A549 (cell line): ENCODE measurements at regions not wholly inside any gene's neighbourhood (a gene's known extent, or its start where the extent isn't known, plus 50 kb on each side); places are given as distances from the start of the nearest gene placed in this dataset.
"Not testable (repeated sequence)": the region's sequence is repeated elsewhere in the genome, so short reads cannot be mapped to it uniquely, and the experiment has no call there.

Experiments used
- ATAC-seq, 2 experiments: fragments of 200-7000 bp in 1 of 2; fragments of >200 bp in 1 of 2; cut with Nextera tagmentation in 1 of 2; cut with Tn5 transposase in 1 of 2; 3 replicates each; pipeline versions ENCODE4 v1.8.0 to v1.9.1; 2018 to 2020; ENCODE audit warnings: mild to moderate bottlenecking in 1 of 2, moderate library complexity in 1 of 2
- CTCF ChIA-PET: fragments of 300-600 bp; sonication (Branson Sonifier 250); formaldehyde crosslinking; extraction: SDS; loops from one replicate; lab custom pipeline; 2021; ENCODE audit warnings: antibody characterized with exemption, inconsistent platforms; lab: Yijun Ruan, JAX
- POLR2A ChIA-PET: fragments of 350-600 bp; formaldehyde crosslinking; extraction: SDS; loops from one replicate; lab custom pipeline; 2021; ENCODE audit warnings: antibody characterized with exemption, inconsistent platforms; lab: Yijun Ruan, JAX
- DNase-seq, 2 experiments: peaks; one replicate each; pipeline versions ENCODE4 v3.0.0 to v3.0.0-alpha.2; 2011 to 2016; ENCODE audit warnings: low read depth in 1 of 2, low spot score in 1 of 2
- FAIRE-seq: peaks from 2 replicates; lab custom pipeline; 2011; peaks lifted over from hg19 to GRCh38; lab: Jason Lieb, UNC
- H3K27ac ChIP-seq, 2 experiments: fragments of >200 bp; sonication (Bioruptor Twin); formaldehyde crosslinking; 3 replicates each; pipeline ENCODE4 v1.5.1; 2016 to 2017
- H3K4me1 ChIP-seq: fragments of >200 bp; sonication (Bioruptor Twin); formaldehyde crosslinking; 3 replicates; pipeline ENCODE4 v1.6.1; 2016
- H3K4me2 ChIP-seq: fragments of >200 bp; sonication (Bioruptor Twin); formaldehyde crosslinking; 3 replicates; pipeline ENCODE4 v1.6.1; 2016
- H3K4me3 ChIP-seq: fragments of >200 bp; sonication (Bioruptor Twin); formaldehyde crosslinking; 3 replicates; pipeline ENCODE4 v1.5.1; 2016
- H3K9me3 ChIP-seq: fragments of >200 bp; sonication (Bioruptor Twin); formaldehyde crosslinking; 3 replicates; pipeline ENCODE4 v1.6.1; 2016
- EHF ChIP-seq: fragments of 250-450 bp; sonication (Bioruptor Pico); IDR thresholded peaks from 2 replicates; pipeline ENCODE4 v1.5.0; 2020; ENCODE audit warnings: mild to moderate bottlenecking
- FOSB ChIP-seq: fragments of 250-450 bp; sonication (Bioruptor Pico); IDR thresholded peaks from 2 replicates; pipeline ENCODE4 v1.5.0; 2020; ENCODE audit warnings: mild to moderate bottlenecking, moderate library complexity
- GATA3 ChIP-seq: IDR thresholded peaks from 2 replicates; pipeline ENCODE4 v1.6.1; 2012; ENCODE audit warnings: borderline replicate concordance
- HEYL ChIP-seq: fragments of 250-450 bp; sonication (Bioruptor Pico); IDR thresholded peaks from 2 replicates; pipeline ENCODE4 v1.8.0; 2021; ENCODE audit warnings: mild to moderate bottlenecking, moderate library complexity
- HOXB13 ChIP-seq: fragments of 250-450 bp; sonication (Bioruptor Pico); IDR thresholded peaks from 2 replicates; pipeline ENCODE4 v1.5.0; 2020; ENCODE audit warnings: low read depth, mild to moderate bottlenecking, moderate library complexity
- HOXB5 ChIP-seq: fragments of 250-450 bp; sonication (Bioruptor Pico); IDR thresholded peaks from 2 replicates; pipeline ENCODE4 v1.5.0; 2020; ENCODE audit warnings: mild to moderate bottlenecking, moderate library complexity
- JUN ChIP-seq, 2 experiments: fragments of >200 bp; sonication (Bioruptor Twin); formaldehyde crosslinking; IDR thresholded peaks; 2 replicates in 1 of 2; 3 replicates in 1 of 2; pipeline ENCODE4 v1.6.1; 2016 to 2017
- MAFK ChIP-seq: fragments of 450-650 bp; IDR thresholded peaks from 2 replicates; pipeline ENCODE4 v1.6.1; 2014; ENCODE audit not compliant: partially characterized antibody
- RAD21 ChIP-seq, 2 experiments: fragments of >200 bp in 1 of 2; sonication (Bioruptor Twin) in 1 of 2; formaldehyde crosslinking in 1 of 2; IDR thresholded peaks in 1 of 2; conservative IDR thresholded peaks in 1 of 2; 2 replicates in 1 of 2; 3 replicates in 1 of 2; pipeline ENCODE4 v1.6.1; 2012 to 2018; ENCODE audit warnings: inconsistent platforms in 1 of 2
- RARB ChIP-seq: fragments of 250-450 bp; sonication (Bioruptor Pico); IDR thresholded peaks from 2 replicates; pipeline ENCODE4 v1.8.0; 2021; ENCODE audit warnings: mild to moderate bottlenecking, moderate library complexity
- RNF2 ChIP-seq: fragments of 200-600 bp; sonication (generic); IDR thresholded peaks from 2 replicates; pipeline ENCODE4 v1.6.1; 2016; ENCODE audit warnings: low read depth, mild to moderate bottlenecking, antibody characterized with exemption, moderate library complexity, borderline replicate concordance
- ZFP36 ChIP-seq: fragments of 450-650 bp; IDR thresholded peaks from 2 replicates; pipeline ENCODE4 v1.6.1; 2014; ENCODE audit warnings: borderline replicate concordance; ENCODE audit not compliant: partially characterized antibody
- WGBS: methylation state at CpG from one replicate; pipeline ENCODE4 v1.1.6; 2017; ENCODE audit errors: missing lambda C conversion rate; 5-methylcytosine and 5-hydroxymethylcytosine counted together
- TF ChIP-seq, protein P1 (sequence below): fragments of 200-600 bp; sonication (generic); IDR thresholded peaks from 2 replicates; pipeline ENCODE4 v1.6.1; 2016; ENCODE audit warnings: antibody characterized with exemption, mild to moderate bottlenecking, moderate library complexity

- TF ChIP-seq HOXB13 (CRISPR knock-in tag) = no peak
- TF ChIP-seq, protein P1, sequence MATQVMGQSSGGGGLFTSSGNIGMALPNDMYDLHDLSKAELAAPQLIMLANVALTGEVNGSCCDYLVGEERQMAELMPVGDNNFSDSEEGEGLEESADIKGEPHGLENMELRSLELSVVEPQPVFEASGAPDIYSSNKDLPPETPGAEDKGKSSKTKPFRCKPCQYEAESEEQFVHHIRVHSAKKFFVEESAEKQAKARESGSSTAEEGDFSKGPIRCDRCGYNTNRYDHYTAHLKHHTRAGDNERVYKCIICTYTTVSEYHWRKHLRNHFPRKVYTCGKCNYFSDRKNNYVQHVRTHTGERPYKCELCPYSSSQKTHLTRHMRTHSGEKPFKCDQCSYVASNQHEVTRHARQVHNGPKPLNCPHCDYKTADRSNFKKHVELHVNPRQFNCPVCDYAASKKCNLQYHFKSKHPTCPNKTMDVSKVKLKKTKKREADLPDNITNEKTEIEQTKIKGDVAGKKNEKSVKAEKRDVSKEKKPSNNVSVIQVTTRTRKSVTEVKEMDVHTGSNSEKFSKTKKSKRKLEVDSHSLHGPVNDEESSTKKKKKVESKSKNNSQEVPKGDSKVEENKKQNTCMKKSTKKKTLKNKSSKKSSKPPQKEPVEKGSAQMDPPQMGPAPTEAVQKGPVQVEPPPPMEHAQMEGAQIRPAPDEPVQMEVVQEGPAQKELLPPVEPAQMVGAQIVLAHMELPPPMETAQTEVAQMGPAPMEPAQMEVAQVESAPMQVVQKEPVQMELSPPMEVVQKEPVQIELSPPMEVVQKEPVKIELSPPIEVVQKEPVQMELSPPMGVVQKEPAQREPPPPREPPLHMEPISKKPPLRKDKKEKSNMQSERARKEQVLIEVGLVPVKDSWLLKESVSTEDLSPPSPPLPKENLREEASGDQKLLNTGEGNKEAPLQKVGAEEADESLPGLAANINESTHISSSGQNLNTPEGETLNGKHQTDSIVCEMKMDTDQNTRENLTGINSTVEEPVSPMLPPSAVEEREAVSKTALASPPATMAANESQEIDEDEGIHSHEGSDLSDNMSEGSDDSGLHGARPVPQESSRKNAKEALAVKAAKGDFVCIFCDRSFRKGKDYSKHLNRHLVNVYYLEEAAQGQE = no peak
- TF ChIP-seq, all 56 proteins: peak for 0
- Histone ChIP-seq H3K27ac (no peak overlapping the region), H3K4me2 (no peak overlapping the region; the same call in 2 of the 3 replicates), H3K4me1 (peaks cover 10% of the 10 kb centered on the region; the same call in 1 of the 3 replicates), H3K9me3 (no peaks in the 10 kb centered on the region), H3K4me3 (no peak overlapping the region)
- DNase-seq = no peak
- FAIRE-seq = no peak
- POLR2A ChIA-PET = no interaction called here
- no peak for ATAC-seq
- CTCF ChIA-PET = interaction anchor here (1.0 kb wide), 1 partner anchor 11 kb away, joined by 3 read pairs; no protein-coding TSS in a partner anchor
- 18% methylated on average over 1 of the region's 1 CpG for WGBS
These were observed 184.4 kb upstream of the THSD7A start for GRCh38 chr7:12016439-12016838.

- ATAC-seq (no peak), DNase-seq (no peak), FAIRE-seq (no peak)
- 31% methylated on average over 1 of the region's 1 CpG for WGBS
- TF ChIP-seq RARB (CRISPR knock-in tag) (no peak), HEYL (CRISPR knock-in tag) (no peak), MAFK (peak; percentile 90), FOSB (CRISPR knock-in tag) (no peak), HOXB5 (CRISPR knock-in tag) (no peak), RNF2 (no peak), EHF (CRISPR knock-in tag) (no peak), ZFP36 (no peak)
- TF ChIP-seq, protein P1 = no peak
- H3K4me1 ChIP-seq = peaks cover 10% of the 10 kb centered on the region; the same call in 1 of the 3 replicates
- no peaks in the 10 kb centered on the region for H3K9me3 ChIP-seq
- no peak overlapping the region for H3K4me3 ChIP-seq
- H3K4me2 ChIP-seq = no peak overlapping the region
- POLR2A ChIA-PET = no interaction called here
- H3K27ac ChIP-seq = no peak overlapping the region
- CTCF ChIA-PET = no interaction called here
These were observed 185.0 kb upstream of the THSD7A start for GRCh38 chr7:12017046-12017445.

- POLR2A ChIA-PET, H3K27ac ChIP-seq, ATAC-seq, H3K4me1 ChIP-seq, H3K4me2 ChIP-seq, H3K4me3 ChIP-seq, H3K9me3 ChIP-seq, CTCF ChIA-PET, DNase-seq: not testable (repeated sequence)
- 3% methylated on average over 1 of the region's 1 CpG for WGBS
- FAIRE-seq = peak; percentile 51
These were observed 189.1 kb upstream of the TMEM106B start for GRCh38 chr7:12022011-12022410.

DNA sequence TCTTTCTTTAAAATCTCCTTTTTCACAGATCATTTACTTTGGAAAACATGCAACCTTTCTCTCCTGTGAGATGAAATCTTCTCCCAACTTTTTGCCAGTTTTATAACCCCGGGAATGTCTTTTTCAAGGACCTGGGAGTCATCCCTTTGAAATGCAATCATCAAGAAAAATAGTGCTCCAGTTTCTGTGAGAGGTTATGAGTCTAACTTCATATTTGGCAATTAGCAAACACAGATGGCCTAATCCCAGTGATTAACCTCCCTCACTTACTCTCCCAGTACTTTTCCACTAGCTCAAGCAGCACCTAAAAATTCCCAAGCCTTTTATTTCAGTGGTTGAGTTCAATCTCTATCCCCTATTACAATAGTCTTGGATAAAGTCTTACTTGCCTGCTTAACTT is 185.8 kb upstream of the TMEM106B start:
- no peaks in the 10 kb centered on the region for H3K9me3 ChIP-seq
- H3K4me1 ChIP-seq = 0 out of 3 replicates have a peak, but pooled peaks cover 3% of the 10 kb centered on the region
- no peak for TF ChIP-seq JUN (IDR thresholded peaks at IDR 0.05)
- TF ChIP-seq RAD21 (conservative IDR thresholded peaks at IDR 0.05 in 1 of 2, IDR thresholded peaks at IDR 0.05 in 1 of 2) = no peak
- TF ChIP-seq GATA3 = no peak
- no peak for TF ChIP-seq MAFK
- no peak for FAIRE-seq
- no peak for ATAC-seq
- ChIA-PET POLR2A (no interaction called here), CTCF (no interaction called here)
- no peak for DNase-seq
- H3K4me3 ChIP-seq = no peak overlapping the region
- H3K27ac ChIP-seq = no peak overlapping the region
- WGBS = 26% methylated on average over 1 of the region's 1 CpG
- no peak overlapping the region for H3K4me2 ChIP-seq
